AG09319 (cell line): ENCODE measurements at regions not wholly inside any gene's neighbourhood (a gene's known extent, or its start where the extent isn't known, plus 50 kb on each side); places are given as distances from the start of the nearest gene placed in this dataset.

Experiments
- DNase-seq: peaks from one replicate; pipeline ENCODE4 v3.0.0-alpha.2; 2010; ENCODE audit warnings: low read depth; ENCODE audit errors: extremely low read depth
- CTCF ChIP-seq: IDR thresholded peaks from 2 replicates; pipeline ENCODE4 v1.5.1; 2011; ENCODE audit warnings: low read depth, mild to moderate bottlenecking, inconsistent platforms, low read length, moderate library complexity

GRCh38 chr4:153947124-153947523, 158.2 kb upstream of the SFRP2 start:
- no peak; the same call in 1 of the 2 replicates for TF ChIP-seq CTCF
- DNase-seq, result no peak

GRCh38 chr4:153945704-153946103, 156.8 kb upstream of the SFRP2 start:
- no peak for TF ChIP-seq CTCF
- no peak for DNase-seq

- DNase-seq, result no peak
- no peak for TF ChIP-seq CTCF
Measured at GRCh38 chr4:153943738-153944415, 155.0 kb upstream of the SFRP2 start.

GRCh38 chr4:153940916-153941315, 152.0 kb upstream of the SFRP2 start:
- no peak for TF ChIP-seq CTCF
- no peak for DNase-seq

GRCh38 chr4:153939570-153939969, 150.7 kb upstream of the SFRP2 start:
- no peak for DNase-seq
- TF ChIP-seq CTCF, result no peak

- no peak for DNase-seq
Measured at GRCh38 chr4:153938994-153939393, 150.1 kb upstream of the SFRP2 start.

GRCh38 chr4:153937289-153937688, 148.4 kb upstream of the SFRP2 start:
- DNase-seq, result no peak
- TF ChIP-seq CTCF, result no peak

More at GRCh38 chr4:153938994-153939393, 150.1 kb upstream of the SFRP2 start:
- no peak for TF ChIP-seq CTCF
